Ishikawa (cell line): ENCODE measurements at regions not wholly inside any gene's neighbourhood (a gene's known extent, or its start where the extent isn't known, plus 50 kb on each side); places are given as distances from the start of the nearest gene placed in this dataset.

Experiments used
- CEBPB ChIP-seq: IDR thresholded peaks from 2 replicates; pipeline ENCODE4 v1.6.1; 2012
- CREB1 ChIP-seq: IDR thresholded peaks from 2 replicates; pipeline ENCODE4 v1.6.1; 2012; ENCODE audit warnings: low read depth
- EGR1 ChIP-seq: IDR thresholded peaks from 2 replicates; pipeline ENCODE4 v1.6.1; 2012
- EP300 ChIP-seq: IDR thresholded peaks from 2 replicates; pipeline ENCODE4 v1.6.1; 2012; ENCODE audit warnings: borderline replicate concordance
- FOXM1 ChIP-seq: IDR thresholded peaks from 2 replicates; pipeline ENCODE4 v1.6.1; 2012; ENCODE audit warnings: low read depth, borderline replicate concordance
- RAD21 ChIP-seq: IDR thresholded peaks from 2 replicates; pipeline ENCODE4 v1.6.1; 2012; ENCODE audit warnings: low read depth
- TAF1 ChIP-seq: IDR thresholded peaks from 2 replicates; pipeline ENCODE4 v1.6.1; 2012; ENCODE audit warnings: low read depth, mild to moderate bottlenecking
- TCF12 ChIP-seq: IDR thresholded peaks from 2 replicates; pipeline ENCODE4 v1.6.1; 2012; ENCODE audit warnings: low read depth
- TEAD4 ChIP-seq: IDR thresholded peaks from 2 replicates; pipeline ENCODE4 v1.6.1; 2012
- USF1 ChIP-seq: IDR thresholded peaks from 2 replicates; pipeline ENCODE4 v1.6.1; 2012
- YY1 ChIP-seq: IDR thresholded peaks from 2 replicates; pipeline ENCODE4 v1.6.1; 2012; ENCODE audit warnings: low read depth
- ZBTB7A ChIP-seq: IDR thresholded peaks from 2 replicates; pipeline ENCODE4 v1.6.1; 2012; ENCODE audit warnings: low read depth
- TF ChIP-seq, protein P1 (sequence below): IDR thresholded peaks from 2 replicates; pipeline ENCODE4 v1.6.1; 2012
- TF ChIP-seq, protein P2 (sequence below): IDR thresholded peaks from 2 replicates; pipeline ENCODE4 v1.6.1; 2012; ENCODE audit warnings: low read depth, mild to moderate bottlenecking

DNA sequence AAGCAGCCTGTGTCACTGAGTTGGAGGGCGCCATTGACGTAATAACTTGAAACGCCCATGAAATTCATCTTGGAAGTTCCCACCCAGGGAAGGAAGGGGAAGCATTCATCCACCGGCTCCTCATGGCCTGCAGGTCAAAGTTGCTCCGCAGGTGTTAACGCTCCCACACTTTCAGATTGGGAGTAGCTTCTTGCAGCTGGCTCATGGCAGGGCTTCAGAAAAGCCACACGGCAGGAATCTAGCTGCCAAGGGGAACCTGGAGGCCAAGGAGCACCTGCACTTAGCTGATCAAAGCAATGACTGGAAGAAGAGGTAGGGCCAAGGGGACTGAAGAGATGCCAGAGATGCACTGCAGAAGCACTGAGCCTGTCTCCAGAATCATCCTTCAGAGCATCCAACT is 203.2 kb downstream of the ARHGAP12 start:
- no peak for TF ChIP-seq EP300
- TF ChIP-seq CEBPB, result no peak
- no peak for TF ChIP-seq TCF12
- no peak for TF ChIP-seq USF1
- no peak for TF ChIP-seq RAD21
- TF ChIP-seq YY1, result no peak
- TF ChIP-seq, protein P1, sequence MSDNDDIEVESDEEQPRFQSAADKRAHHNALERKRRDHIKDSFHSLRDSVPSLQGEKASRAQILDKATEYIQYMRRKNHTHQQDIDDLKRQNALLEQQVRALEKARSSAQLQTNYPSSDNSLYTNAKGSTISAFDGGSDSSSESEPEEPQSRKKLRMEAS, result no peak
- TF ChIP-seq TAF1, result no peak
- TF ChIP-seq FOXM1, result no peak
- no peak for TF ChIP-seq CREB1
- TF ChIP-seq, protein P2, sequence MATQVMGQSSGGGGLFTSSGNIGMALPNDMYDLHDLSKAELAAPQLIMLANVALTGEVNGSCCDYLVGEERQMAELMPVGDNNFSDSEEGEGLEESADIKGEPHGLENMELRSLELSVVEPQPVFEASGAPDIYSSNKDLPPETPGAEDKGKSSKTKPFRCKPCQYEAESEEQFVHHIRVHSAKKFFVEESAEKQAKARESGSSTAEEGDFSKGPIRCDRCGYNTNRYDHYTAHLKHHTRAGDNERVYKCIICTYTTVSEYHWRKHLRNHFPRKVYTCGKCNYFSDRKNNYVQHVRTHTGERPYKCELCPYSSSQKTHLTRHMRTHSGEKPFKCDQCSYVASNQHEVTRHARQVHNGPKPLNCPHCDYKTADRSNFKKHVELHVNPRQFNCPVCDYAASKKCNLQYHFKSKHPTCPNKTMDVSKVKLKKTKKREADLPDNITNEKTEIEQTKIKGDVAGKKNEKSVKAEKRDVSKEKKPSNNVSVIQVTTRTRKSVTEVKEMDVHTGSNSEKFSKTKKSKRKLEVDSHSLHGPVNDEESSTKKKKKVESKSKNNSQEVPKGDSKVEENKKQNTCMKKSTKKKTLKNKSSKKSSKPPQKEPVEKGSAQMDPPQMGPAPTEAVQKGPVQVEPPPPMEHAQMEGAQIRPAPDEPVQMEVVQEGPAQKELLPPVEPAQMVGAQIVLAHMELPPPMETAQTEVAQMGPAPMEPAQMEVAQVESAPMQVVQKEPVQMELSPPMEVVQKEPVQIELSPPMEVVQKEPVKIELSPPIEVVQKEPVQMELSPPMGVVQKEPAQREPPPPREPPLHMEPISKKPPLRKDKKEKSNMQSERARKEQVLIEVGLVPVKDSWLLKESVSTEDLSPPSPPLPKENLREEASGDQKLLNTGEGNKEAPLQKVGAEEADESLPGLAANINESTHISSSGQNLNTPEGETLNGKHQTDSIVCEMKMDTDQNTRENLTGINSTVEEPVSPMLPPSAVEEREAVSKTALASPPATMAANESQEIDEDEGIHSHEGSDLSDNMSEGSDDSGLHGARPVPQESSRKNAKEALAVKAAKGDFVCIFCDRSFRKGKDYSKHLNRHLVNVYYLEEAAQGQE, result no peak
- no peak for TF ChIP-seq ZBTB7A
- TF ChIP-seq EGR1, result no peak
- no peak for TF ChIP-seq TEAD4
